HL-60 (cell line): ENCODE measurements at regions not wholly inside any gene's neighbourhood (a gene's known extent, or its start where the extent isn't known, plus 50 kb on each side); places are given as distances from the start of the nearest gene placed in this dataset.

ENCODE experiments used
- DNase-seq, 2 experiments: peaks; one replicate each; pipeline ENCODE4 v3.0.0-alpha.2; 2010 to 2020; ENCODE audit warnings: low read depth in 1 of 2, low spot score in 1 of 2
- H3K27ac ChIP-seq: fragments of 250-450 bp; sonication (Bioruptor Pico); replicated peaks from 2 replicates; pipeline ENCODE4 v1.5.1; 2020; ENCODE audit warnings: mild to moderate bottlenecking, moderate library complexity
- H3K27me3 ChIP-seq: fragments of 250-450 bp; sonication (Bioruptor Pico); 2 replicates; pipeline ENCODE4 v1.5.1; 2021; ENCODE audit warnings: mild to moderate bottlenecking, moderate library complexity; ENCODE audit not compliant: insufficient read depth, poor library complexity, severe bottlenecking
- H3K4me3 ChIP-seq: replicated peaks from 2 replicates; pipeline ENCODE4 v1.5.1; 2011; ENCODE audit warnings: mild to moderate bottlenecking, control low read depth, low read length; ENCODE audit not compliant: insufficient read depth
- GABPA ChIP-seq: IDR thresholded peaks from 2 replicates; pipeline ENCODE4 v1.6.1; 2012; ENCODE audit warnings: low read depth
- POLR2AphosphoS5 ChIP-seq: IDR thresholded peaks from 2 replicates; pipeline ENCODE4 v1.6.1; 2012; ENCODE audit warnings: low read depth
- SPI1 ChIP-seq: IDR thresholded peaks from 2 replicates; pipeline ENCODE4 v1.6.1; 2012; ENCODE audit warnings: low read depth, mild to moderate bottlenecking, borderline replicate concordance
- TF ChIP-seq, protein P1 (sequence below): IDR thresholded peaks from 2 replicates; pipeline ENCODE4 v1.6.1; 2012; ENCODE audit warnings: low read depth; ENCODE audit not compliant: insufficient replicate concordance
- TF ChIP-seq, protein P2 (sequence below): IDR thresholded peaks from one replicate; pipeline ENCODE4 v1.5.1; 2011; ENCODE audit warnings: low read length, control low read depth, inconsistent platforms; ENCODE audit not compliant: insufficient read depth

DNA sequence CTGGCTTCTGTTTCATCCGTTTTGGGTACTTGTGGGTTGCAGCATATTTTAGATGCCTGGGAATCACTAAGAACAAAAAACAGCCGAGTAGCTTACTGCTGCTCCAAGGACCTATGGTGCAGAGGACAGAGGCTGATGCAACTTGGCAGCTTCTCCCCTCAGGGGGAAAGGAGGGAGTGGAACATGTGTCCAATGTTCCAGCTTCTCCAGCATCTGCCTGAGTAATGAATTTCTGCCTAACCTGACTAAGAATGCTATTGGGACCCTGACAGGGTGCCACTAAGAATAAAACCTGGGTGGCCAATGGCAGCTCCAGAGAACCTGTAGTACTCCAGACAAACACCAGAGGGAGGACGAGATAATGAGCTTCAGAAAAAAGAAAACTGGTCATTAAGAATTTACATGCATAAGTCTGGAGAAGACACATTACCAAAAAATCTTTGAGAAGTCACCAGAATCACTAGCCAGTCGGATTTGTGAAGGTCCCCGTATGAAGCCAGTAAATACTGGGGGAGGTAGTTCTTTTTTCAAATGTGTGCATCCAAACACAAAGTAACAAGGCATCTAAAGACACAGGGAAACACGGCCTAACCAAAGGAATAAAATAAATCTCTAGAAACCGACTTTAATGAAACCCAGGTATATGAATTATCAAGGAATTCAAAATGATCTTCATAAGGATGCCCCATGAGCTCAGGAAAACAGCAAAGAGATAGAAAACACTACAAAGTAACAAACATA lies 293.5 kb downstream of the HINT1 start:
- H3K27me3 ChIP-seq: no peaks in the 10 kb centered on the region
- no peak overlapping the region for H3K4me3 ChIP-seq
- no peak overlapping the region for H3K27ac ChIP-seq
- TF ChIP-seq GABPA (no peak), SPI1 (no peak), POLR2AphosphoS5 (no peak)
- TF ChIP-seq, protein P1, sequence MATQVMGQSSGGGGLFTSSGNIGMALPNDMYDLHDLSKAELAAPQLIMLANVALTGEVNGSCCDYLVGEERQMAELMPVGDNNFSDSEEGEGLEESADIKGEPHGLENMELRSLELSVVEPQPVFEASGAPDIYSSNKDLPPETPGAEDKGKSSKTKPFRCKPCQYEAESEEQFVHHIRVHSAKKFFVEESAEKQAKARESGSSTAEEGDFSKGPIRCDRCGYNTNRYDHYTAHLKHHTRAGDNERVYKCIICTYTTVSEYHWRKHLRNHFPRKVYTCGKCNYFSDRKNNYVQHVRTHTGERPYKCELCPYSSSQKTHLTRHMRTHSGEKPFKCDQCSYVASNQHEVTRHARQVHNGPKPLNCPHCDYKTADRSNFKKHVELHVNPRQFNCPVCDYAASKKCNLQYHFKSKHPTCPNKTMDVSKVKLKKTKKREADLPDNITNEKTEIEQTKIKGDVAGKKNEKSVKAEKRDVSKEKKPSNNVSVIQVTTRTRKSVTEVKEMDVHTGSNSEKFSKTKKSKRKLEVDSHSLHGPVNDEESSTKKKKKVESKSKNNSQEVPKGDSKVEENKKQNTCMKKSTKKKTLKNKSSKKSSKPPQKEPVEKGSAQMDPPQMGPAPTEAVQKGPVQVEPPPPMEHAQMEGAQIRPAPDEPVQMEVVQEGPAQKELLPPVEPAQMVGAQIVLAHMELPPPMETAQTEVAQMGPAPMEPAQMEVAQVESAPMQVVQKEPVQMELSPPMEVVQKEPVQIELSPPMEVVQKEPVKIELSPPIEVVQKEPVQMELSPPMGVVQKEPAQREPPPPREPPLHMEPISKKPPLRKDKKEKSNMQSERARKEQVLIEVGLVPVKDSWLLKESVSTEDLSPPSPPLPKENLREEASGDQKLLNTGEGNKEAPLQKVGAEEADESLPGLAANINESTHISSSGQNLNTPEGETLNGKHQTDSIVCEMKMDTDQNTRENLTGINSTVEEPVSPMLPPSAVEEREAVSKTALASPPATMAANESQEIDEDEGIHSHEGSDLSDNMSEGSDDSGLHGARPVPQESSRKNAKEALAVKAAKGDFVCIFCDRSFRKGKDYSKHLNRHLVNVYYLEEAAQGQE: no peak
- TF ChIP-seq, protein P2, sequence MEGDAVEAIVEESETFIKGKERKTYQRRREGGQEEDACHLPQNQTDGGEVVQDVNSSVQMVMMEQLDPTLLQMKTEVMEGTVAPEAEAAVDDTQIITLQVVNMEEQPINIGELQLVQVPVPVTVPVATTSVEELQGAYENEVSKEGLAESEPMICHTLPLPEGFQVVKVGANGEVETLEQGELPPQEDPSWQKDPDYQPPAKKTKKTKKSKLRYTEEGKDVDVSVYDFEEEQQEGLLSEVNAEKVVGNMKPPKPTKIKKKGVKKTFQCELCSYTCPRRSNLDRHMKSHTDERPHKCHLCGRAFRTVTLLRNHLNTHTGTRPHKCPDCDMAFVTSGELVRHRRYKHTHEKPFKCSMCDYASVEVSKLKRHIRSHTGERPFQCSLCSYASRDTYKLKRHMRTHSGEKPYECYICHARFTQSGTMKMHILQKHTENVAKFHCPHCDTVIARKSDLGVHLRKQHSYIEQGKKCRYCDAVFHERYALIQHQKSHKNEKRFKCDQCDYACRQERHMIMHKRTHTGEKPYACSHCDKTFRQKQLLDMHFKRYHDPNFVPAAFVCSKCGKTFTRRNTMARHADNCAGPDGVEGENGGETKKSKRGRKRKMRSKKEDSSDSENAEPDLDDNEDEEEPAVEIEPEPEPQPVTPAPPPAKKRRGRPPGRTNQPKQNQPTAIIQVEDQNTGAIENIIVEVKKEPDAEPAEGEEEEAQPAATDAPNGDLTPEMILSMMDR: no peak
- DNase-seq: peak in 1 of 2 experiments; percentile 1

DNA sequence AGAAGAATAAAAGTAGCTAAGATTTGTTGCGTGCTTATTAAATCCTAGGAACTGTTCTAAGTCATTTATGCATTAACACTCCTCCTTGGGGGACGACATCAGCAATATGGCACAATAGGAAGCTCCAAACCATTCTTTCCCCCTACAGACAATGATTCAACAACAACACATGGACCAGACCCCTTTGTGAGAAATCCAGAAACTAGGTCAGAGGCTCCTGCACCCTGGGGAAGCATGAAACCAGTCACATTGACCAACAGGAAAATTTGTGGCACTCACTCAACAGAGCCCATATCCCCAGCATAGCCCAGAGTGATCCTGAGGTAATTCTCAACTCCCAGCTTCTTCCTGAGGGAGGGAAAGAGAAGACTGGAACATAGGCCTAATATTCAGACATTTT lies 294.4 kb downstream of the HINT1 start:
- TF ChIP-seq, protein P2: no peak
- TF ChIP-seq POLR2AphosphoS5 (no peak), SPI1 (no peak), GABPA (no peak)
- TF ChIP-seq, protein P1: no peak
- no peak for DNase-seq
- H3K27ac ChIP-seq: no peak overlapping the region

DNA sequence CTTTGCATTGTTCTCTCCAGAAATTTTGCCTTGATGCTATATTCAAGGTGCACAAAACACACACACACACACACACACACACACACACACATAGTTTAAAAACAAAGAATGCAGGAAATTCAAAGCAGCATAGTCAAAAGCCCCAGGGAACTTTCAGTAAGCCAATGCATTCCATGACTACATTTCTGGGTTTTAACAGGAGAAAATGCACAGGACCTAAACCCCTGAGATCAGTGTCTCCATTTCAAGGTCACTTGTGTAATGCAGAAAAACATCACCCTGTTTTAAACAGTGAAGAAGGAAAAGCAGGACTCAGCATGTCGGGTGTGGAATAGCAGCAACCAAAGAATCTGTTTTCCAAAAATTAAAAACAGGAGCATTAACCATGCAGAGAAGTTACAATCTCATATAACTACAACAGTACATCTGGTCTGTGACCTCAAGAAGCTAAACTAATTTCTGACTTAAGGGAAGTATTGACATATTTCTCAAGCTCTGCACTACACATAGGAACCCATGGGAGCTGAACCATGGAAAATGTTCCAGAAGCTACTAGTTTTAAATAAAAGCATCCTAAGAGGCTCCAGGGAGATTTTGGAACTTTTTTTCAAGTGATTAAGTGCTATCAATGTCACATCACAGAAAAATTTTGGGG lies 296.7 kb downstream of the HINT1 start:
- no peak for TF ChIP-seq SPI1
- no peak for TF ChIP-seq POLR2AphosphoS5
- TF ChIP-seq GABPA: no peak
- TF ChIP-seq, protein P1: no peak
- TF ChIP-seq, protein P2: no peak
- Histone ChIP-seq H3K4me3 (no peak overlapping the region), H3K27ac (no peak overlapping the region), H3K27me3 (no peaks in the 10 kb centered on the region)
- DNase-seq: no peak

More for the DNA sequence above, 294.4 kb downstream of the HINT1 start:
- H3K4me3 ChIP-seq: no peak overlapping the region
- no peaks in the 10 kb centered on the region for H3K27me3 ChIP-seq
